Stimulated activated CD4-positive, alpha-beta T cell treated with anti-CD3 and anti-CD28 coated beads, TNF-alpha, amount 100 ng/mL, for 24 hours (primary cell): ENCODE measurements at regions not wholly inside any gene's neighbourhood (a gene's known extent, or its start where the extent isn't known, plus 50 kb on each side); places are given as distances from the start of the nearest gene placed in this dataset.

ENCODE experiments used
- DNase-seq, 3 experiments: peaks; one replicate each; pipeline ENCODE4 v3.0.0-alpha.2; 2020; ENCODE audit warnings: low read depth in 3 of 3

GRCh38 chr14:95385701-95386100, 66.0 kb upstream of the CLMN start:
- no peak for DNase-seq

DNA sequence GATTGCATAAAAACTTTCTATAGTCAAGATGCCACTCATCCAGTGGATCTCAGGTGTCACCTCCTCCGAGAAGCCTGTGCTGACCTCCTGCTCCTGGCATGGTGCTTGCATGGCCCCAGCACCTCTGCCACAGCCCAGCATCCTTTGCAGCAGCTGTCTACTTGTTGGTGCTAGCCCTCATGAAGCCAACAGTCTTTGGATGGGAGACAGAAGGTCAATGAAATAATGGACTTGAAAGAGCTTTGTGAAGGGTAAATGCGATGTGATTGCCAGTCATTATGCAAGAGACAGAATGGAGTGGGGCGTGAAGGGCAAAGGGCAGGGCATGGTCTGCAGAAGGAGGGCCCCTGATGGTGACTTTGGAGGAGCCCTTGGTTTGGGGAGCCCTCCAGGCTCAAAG, 63.0 kb upstream of the CLMN start:
- no peak for DNase-seq

DNA sequence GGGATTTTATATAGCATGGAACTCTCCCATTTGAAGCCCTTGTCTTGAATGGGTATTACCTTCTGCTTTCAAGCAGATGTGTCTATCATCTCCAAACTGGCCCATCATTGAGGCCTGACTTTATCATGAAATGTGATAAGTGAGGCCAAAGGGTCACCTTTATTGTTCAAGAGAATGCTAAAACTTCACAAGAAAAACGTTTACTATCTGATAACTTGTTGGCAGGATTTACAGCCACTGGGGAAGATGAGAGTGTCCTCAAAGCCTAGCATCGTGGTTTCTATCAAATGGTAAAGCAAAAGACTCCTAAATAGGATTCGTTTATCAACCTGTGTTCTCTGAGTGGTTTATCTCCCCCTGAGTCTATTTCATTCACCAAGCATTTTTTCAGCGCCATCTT, 62.0 kb upstream of the CLMN start:
- no peak for DNase-seq

- no peak for DNase-seq
Observed at GRCh38 chr14:95380350-95381042, 60.8 kb upstream of the CLMN start.

DNA sequence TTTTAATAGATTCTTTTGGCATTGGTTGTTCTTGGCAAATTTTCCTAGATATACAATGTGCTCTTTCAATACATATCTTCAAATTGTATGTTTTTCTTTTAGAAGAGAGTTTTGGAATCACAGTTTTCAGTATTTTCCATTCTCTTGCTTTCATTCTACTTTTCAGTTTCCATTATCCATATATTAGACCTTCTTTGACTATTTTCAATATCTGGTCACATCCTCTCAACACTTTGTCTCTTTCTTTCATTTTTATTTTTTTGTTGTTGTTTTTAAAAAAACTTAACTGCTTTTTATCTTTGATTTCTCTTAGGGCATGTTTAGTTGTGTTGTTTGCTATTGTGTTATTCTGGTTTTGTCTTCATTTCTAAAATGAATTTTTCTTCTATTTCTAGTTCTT, 59.9 kb upstream of the CLMN start:
- no peak for DNase-seq

DNA sequence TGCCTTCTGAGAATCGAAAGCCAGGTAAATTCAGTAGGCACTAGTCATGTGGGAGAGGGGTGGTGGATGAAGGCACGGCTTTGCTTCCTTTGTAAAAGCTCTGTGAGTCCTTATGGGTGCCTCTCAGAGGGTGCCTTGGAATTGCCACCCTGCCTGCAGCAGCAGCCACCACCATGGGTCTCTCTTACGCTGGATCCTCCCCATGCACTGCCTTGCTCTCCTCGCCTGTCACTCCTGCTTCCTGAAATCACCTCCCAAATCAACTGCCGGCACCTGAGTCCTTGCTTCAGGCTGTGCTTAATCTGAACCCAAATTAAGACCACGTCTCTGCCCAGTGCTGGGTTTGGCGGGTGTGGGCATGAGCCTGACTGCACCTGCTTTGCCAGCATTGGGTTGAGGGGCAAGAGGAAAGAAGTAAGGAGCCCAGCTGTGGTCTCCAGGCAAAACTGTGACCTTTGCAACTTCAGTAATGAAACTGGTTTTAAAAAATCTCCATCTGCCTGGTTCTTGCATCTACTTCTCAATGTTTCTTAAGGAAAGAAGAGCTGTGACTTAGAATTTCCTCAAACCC, 55.9 kb upstream of the CLMN start:
- DNase-seq: no peak

DNA sequence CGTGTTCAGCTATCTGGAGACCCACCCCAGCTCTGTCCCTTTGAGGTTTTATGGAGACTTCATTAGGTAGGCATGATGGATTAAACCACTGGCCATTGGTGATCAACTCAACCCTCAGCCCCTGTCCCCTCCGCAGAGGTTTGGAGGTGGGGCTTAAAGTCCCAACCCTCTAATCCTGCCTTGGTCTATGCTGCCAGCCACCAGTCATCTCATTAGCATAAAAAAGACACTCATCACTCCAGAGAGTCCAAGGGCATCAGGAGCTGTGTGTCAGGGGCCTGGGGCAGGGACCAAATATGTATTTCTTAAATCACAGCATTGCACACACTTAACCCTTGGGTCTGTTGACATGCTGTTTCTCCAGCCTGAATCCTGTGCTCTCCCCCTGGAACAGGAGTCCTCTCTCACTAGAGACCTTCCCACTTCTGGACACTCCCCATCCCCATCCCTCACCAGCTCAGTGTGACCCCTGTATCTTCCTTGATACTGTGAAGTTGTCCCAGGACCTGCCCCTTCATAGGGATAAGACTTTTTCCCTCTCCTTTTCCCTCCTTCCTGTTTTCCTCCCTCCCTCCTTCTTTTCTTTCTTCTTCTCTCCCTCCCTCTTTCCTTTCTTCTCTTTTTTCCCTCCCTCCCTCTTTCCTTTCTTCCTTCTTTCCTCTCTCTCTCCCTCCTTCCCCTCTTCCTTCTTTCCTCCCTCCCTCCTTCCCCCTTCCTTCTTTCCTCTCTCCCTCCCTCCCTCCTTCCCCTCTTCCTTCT, 54.7 kb upstream of the CLMN start:
- no peak for DNase-seq

- DNase-seq: no peak
Observed at GRCh38 chr14:95370076-95370475, 50.4 kb upstream of the CLMN start.
